SU-DHL-6 (cell line): ENCODE measurements at regions not wholly inside any gene's neighbourhood (a gene's known extent, or its start where the extent isn't known, plus 50 kb on each side); places are given as distances from the start of the nearest gene placed in this dataset.

Experiments used
- CTCF ChIP-seq: fragments of 200-600 bp; sonication (generic); IDR thresholded peaks from one replicate; pipeline ENCODE4 v1.5.1; 2017; ENCODE audit warnings: antibody characterized with exemption, mild to moderate bottlenecking, low read length, moderate library complexity; ENCODE audit not compliant: insufficient read depth, poor library complexity, severe bottlenecking
- EZH2phosphoT487 ChIP-seq: fragments of 200-600 bp; sonication (generic), shearing (Covaris generic); conservative IDR thresholded peaks from 2 replicates; pipeline ENCODE4 v1.6.1; 2018; ENCODE audit warnings: mild to moderate bottlenecking, antibody characterized with exemption, low read length, moderate library complexity, mixed read lengths

- no peak for TF ChIP-seq CTCF
- no peak for TF ChIP-seq EZH2phosphoT487
These were observed 106.6 kb upstream of the NRSN1 start for GRCh38 chr6:24019393-24019792.
